Uterus (tissue), 3 donors: ENCODE measurements at regions not wholly inside any gene's neighbourhood (a gene's known extent, or its start where the extent isn't known, plus 50 kb on each side); places are given as distances from the start of the nearest gene placed in this dataset.
"Not testable (repeated sequence)": the region's sequence is repeated elsewhere in the genome, so short reads cannot be mapped to it uniquely, and the experiment has no call there.

Source experiments
- DNase-seq, 2 donors: peaks; one replicate each; pipeline ENCODE4 v3.0.0-alpha.2; 2019 to 2020
- H3K27ac ChIP-seq, 2 donors: fragments of 200-600 bp; sonication (generic); 1 replicate in 1 of 2; 2 replicates in 1 of 2; pipeline ENCODE4 v1.5.1; 2016 to 2018
- H3K27me3 ChIP-seq, 2 donors: fragments of 200-600 bp; sonication (generic); one replicate each; pipeline ENCODE4 v1.5.1; 2018 to 2019; ENCODE audit warnings: control low read depth in 1 of 2
- H3K36me3 ChIP-seq, 2 donors: fragments of 200-600 bp; sonication (generic); one replicate each; pipeline ENCODE4 v1.5.1; 2019; ENCODE audit warnings: control low read depth in 1 of 2
- H3K4me1 ChIP-seq, 2 donors: fragments of 200-600 bp; sonication (generic); one replicate each; pipeline ENCODE4 v1.5.1; 2018 to 2019; ENCODE audit warnings: control low read depth in 1 of 2
- H3K4me3 ChIP-seq, 2 donors: fragments of 200-600 bp; sonication (generic); 1 replicate in 1 of 2; 2 replicates in 1 of 2; pipeline ENCODE4 v1.5.1; 2018 to 2019; ENCODE audit warnings: mild to moderate bottlenecking in 1 of 2
- H3K9me3 ChIP-seq, 2 donors: fragments of 200-600 bp; sonication (generic); one replicate each; pipeline ENCODE4 v1.5.1; 2019; ENCODE audit warnings: control low read depth in 1 of 2
- CTCF ChIP-seq, 4 experiments: fragments of 200-600 bp in 2 of 4; fragments of 450-650 bp in 2 of 4; sonication (generic) in 2 of 4; IDR thresholded peaks; one replicate each; pipeline ENCODE4 v1.5.1; 2016 to 2019; ENCODE audit warnings: antibody characterized with exemption in 4 of 4, mild to moderate bottlenecking in 2 of 4, moderate library complexity in 1 of 4
- POLR2A ChIP-seq, 2 donors: fragments of 450-650 bp; IDR thresholded peaks; one replicate each; pipeline ENCODE4 v1.6.1; 2016; ENCODE audit warnings: antibody characterized with exemption in 2 of 2, mild to moderate bottlenecking in 1 of 2, moderate library complexity in 1 of 2
- intact Hi-C: fragments of 100-400 bp; cut with DNase I; formaldehyde crosslinking; loops from one replicate; pipeline ENCODE4 v1.15.1; 2023; ENCODE audit warnings: low total_unique reads
- donor health status: DM: yes; HTN: yes; CAD: no.

- no peak overlapping the region for H3K27ac ChIP-seq
- intact Hi-C loops = loop anchor here (10.0 kb wide), 1 partner anchor 226 kb away; the partner anchor contains the start of gene VEGFA
- peaks cover 3 to 6% of the 10 kb centered on the region in 2 donors for H3K4me1 ChIP-seq
- DNase-seq = no peak
- TF ChIP-seq CTCF (IDR thresholded peaks at IDR 0.05) (no peak), POLR2A (IDR thresholded peaks at IDR 0.05) (no peak)
- no peaks in the 10 kb centered on the region for H3K36me3 ChIP-seq
- no peak overlapping the region for H3K4me3 ChIP-seq
- H3K9me3 ChIP-seq = no peaks in the 10 kb centered on the region
- no peaks in the 10 kb centered on the region for H3K27me3 ChIP-seq
Measured at GRCh38 chr6:44000164-44000842, 126.9 kb downstream of the MRPL14 start.

- no peak for TF ChIP-seq POLR2A (IDR thresholded peaks at IDR 0.05)
- TF ChIP-seq CTCF (IDR thresholded peaks at IDR 0.05) = no peak
- intact Hi-C loops = loop anchor here (10.0 kb wide), 1 partner anchor 225 kb away; the partner anchor contains the start of gene VEGFA
- Histone ChIP-seq H3K27me3 (no peaks in the 10 kb centered on the region), H3K4me1 (peaks cover 3 to 6% of the 10 kb centered on the region in 2 donors), H3K27ac (no peak overlapping the region), H3K9me3 (no peaks in the 10 kb centered on the region), H3K36me3 (no peaks in the 10 kb centered on the region), H3K4me3 (no peak overlapping the region)
- DNase-seq = no peak
Measured at GRCh38 chr6:43999628-44000027, 127.6 kb downstream of the MRPL14 start.

- H3K4me1 ChIP-seq, H3K27ac ChIP-seq, H3K36me3 ChIP-seq, H3K27me3 ChIP-seq, DNase-seq, H3K9me3 ChIP-seq, intact Hi-C loops, H3K4me3 ChIP-seq: not testable (repeated sequence)
Measured at GRCh38 chr6:43998592-43999243, 128.5 kb downstream of the MRPL14 start.

- H3K36me3 ChIP-seq, intact Hi-C loops, H3K9me3 ChIP-seq, H3K27me3 ChIP-seq, H3K4me3 ChIP-seq, H3K4me1 ChIP-seq: not testable (repeated sequence)
- peak overlapping the region in 1 of 2 donors; percentile 76 for H3K27ac ChIP-seq
- DNase-seq = peak in 1 of 2 donors; percentile 15
Measured at GRCh38 chr6:43997990-43998585, 129.2 kb downstream of the MRPL14 start.

GRCh38 chr6:43997345-43997677, 129.9 kb downstream of the MRPL14 start:
- DNase-seq = peak in 1 of 2 donors; percentile 11
- H3K4me3 ChIP-seq = no peak overlapping the region
- H3K9me3 ChIP-seq = no peaks in the 10 kb centered on the region
- peak overlapping the region; percentile 76 to 83 for H3K27ac ChIP-seq
- TF ChIP-seq CTCF (IDR thresholded peaks at IDR 0.05) = no peak
- TF ChIP-seq POLR2A (IDR thresholded peaks at IDR 0.05) = no peak
- peaks cover 3 to 8% of the 10 kb centered on the region in 2 donors for H3K4me1 ChIP-seq
- H3K36me3 ChIP-seq = no peaks in the 10 kb centered on the region
- no peaks in the 10 kb centered on the region for H3K27me3 ChIP-seq
- intact Hi-C loops = no loop called here
